GM12892 (cell line): ENCODE measurements at regions not wholly inside any gene's neighbourhood (a gene's known extent, or its start where the extent isn't known, plus 50 kb on each side); places are given as distances from the start of the nearest gene placed in this dataset.

Experiments
- POLR2A ChIP-seq: IDR thresholded peaks from 2 replicates; pipeline ENCODE4 v1.6.1; 2011; ENCODE audit warnings: low read depth, low read length, control low read depth
- TAF1 ChIP-seq: IDR thresholded peaks from 2 replicates; pipeline ENCODE4 v1.6.1; 2011; ENCODE audit warnings: low read depth, mild to moderate bottlenecking, control low read depth, low read length, borderline replicate concordance

- TF ChIP-seq POLR2A = no peak
- TF ChIP-seq TAF1 = no peak
These were observed 107.0 kb upstream of the RPL38 start for GRCh38 chr17:74096456-74096855.
